ENCODE measurements at regions not wholly inside any gene's neighbourhood (a gene's known extent, or its start where the extent isn't known, plus 50 kb on each side); places are given as distances from the start of the nearest gene placed in this dataset.
A peak's percentile ranks its signal among the peaks of the same experiment; 100 is the strongest.

GRCh38 chr4:116386856-116387255 lies 698.5 kb downstream of the TRAM1L1 start:
- Histone ChIP-seq H3K36me3 (ENCODE audit: control insufficient read depth, insufficient read depth, low read length) (no peaks in the 10 kb centered on the region), H3K4me1 (ENCODE audit: control insufficient read depth, insufficient read depth, low read length, poor library complexity, severe bottlenecking) (no peaks in the 10 kb centered on the region), H3K4me3 (ENCODE audit: insufficient read depth, low read depth, low read length, poor library complexity, severe bottlenecking) (no peak overlapping the region), H3K27me3 (replicated peaks; ENCODE audit: control insufficient read depth, insufficient read depth, low read length, poor library complexity, severe bottlenecking) (no peaks in the 10 kb centered on the region), H3K9me3 (ENCODE audit: control insufficient read depth, low read length) (no peaks in the 10 kb centered on the region), H3K27ac (ENCODE audit: insufficient read depth, low read length, poor library complexity, severe bottlenecking) (no peak overlapping the region)
- DNase-seq, result no peak

GRCh38 chr4:116385583-116385982 lies 699.8 kb downstream of the TRAM1L1 start:
- Histone ChIP-seq H3K27ac (ENCODE audit: insufficient read depth, low read length, poor library complexity, severe bottlenecking) (no peak overlapping the region), H3K36me3 (ENCODE audit: control insufficient read depth, insufficient read depth, low read length) (no peaks in the 10 kb centered on the region), H3K4me1 (ENCODE audit: control insufficient read depth, insufficient read depth, low read length, poor library complexity, severe bottlenecking) (no peaks in the 10 kb centered on the region), H3K27me3 (replicated peaks; ENCODE audit: control insufficient read depth, insufficient read depth, low read length, poor library complexity, severe bottlenecking) (no peaks in the 10 kb centered on the region), H3K4me3 (ENCODE audit: insufficient read depth, low read depth, low read length, poor library complexity, severe bottlenecking) (no peak overlapping the region), H3K9me3 (ENCODE audit: control insufficient read depth, low read length) (no peaks in the 10 kb centered on the region)
- DNase-seq, result no peak

DNA sequence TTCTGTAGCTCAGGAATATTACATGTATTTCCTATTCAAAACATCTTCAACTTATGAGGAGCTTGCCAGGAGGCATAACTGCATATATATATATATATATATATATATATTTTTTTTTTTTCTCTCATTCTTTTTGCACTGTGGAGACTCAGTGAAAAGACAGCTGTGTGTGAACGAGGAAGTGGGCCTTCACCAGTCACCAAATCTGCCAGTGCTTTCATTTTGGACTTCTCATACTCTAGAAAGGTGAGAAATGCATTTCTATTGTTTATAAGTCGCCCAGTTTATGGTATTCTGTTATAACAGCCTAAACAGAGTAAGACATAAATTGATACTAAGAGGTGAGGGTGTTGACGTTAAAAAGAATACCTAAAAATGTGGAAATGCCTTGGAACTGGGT lies 710.6 kb downstream of the TRAM1L1 start:
- H3K9me3 ChIP-seq (ENCODE audit: control insufficient read depth, low read length), result no peaks in the 10 kb centered on the region
- no peak overlapping the region for H3K27ac ChIP-seq (ENCODE audit: insufficient read depth, low read length, poor library complexity, severe bottlenecking)
- no peaks in the 10 kb centered on the region for H3K36me3 ChIP-seq (ENCODE audit: control insufficient read depth, insufficient read depth, low read length)
- no peak overlapping the region for H3K4me3 ChIP-seq (ENCODE audit: insufficient read depth, low read depth, low read length, poor library complexity, severe bottlenecking)
- H3K4me1 ChIP-seq (ENCODE audit: control insufficient read depth, insufficient read depth, low read length, poor library complexity, severe bottlenecking), result no peaks in the 10 kb centered on the region
- no peak for DNase-seq
- no peaks in the 10 kb centered on the region for H3K27me3 ChIP-seq (replicated peaks; ENCODE audit: control insufficient read depth, insufficient read depth, low read length, poor library complexity, severe bottlenecking)

DNA sequence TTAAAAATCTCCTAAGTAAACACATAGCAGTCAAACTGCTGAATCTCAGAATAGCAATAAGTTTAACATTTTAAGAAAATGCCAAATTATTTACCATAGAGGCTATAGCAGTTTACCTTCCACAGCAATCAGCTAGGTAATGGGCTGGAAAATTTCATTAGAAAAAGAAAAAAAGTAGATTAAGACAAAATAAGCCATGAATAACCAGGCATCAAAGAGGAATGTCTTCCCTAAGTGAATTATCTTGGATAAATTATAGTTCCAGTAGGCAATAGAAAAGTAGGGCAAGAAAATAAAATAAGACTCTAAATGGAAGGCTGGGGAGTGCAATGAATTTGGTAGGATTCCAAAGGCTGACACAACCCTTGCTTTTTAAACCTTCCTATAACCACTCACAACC lies 722.8 kb downstream of the TRAM1L1 start:
- H3K27ac ChIP-seq (ENCODE audit: insufficient read depth, low read length, poor library complexity, severe bottlenecking), result no peak overlapping the region
- no peaks in the 10 kb centered on the region for H3K4me1 ChIP-seq (ENCODE audit: control insufficient read depth, insufficient read depth, low read length, poor library complexity, severe bottlenecking)
- H3K4me3 ChIP-seq (ENCODE audit: insufficient read depth, low read depth, low read length, poor library complexity, severe bottlenecking), result no peak overlapping the region
- H3K27me3 ChIP-seq (replicated peaks; ENCODE audit: control insufficient read depth, insufficient read depth, low read length, poor library complexity, severe bottlenecking), result no peaks in the 10 kb centered on the region
- no peaks in the 10 kb centered on the region for H3K9me3 ChIP-seq (ENCODE audit: control insufficient read depth, low read length)
- H3K36me3 ChIP-seq (ENCODE audit: control insufficient read depth, insufficient read depth, low read length), result no peaks in the 10 kb centered on the region
- DNase-seq, result no peak

DNA sequence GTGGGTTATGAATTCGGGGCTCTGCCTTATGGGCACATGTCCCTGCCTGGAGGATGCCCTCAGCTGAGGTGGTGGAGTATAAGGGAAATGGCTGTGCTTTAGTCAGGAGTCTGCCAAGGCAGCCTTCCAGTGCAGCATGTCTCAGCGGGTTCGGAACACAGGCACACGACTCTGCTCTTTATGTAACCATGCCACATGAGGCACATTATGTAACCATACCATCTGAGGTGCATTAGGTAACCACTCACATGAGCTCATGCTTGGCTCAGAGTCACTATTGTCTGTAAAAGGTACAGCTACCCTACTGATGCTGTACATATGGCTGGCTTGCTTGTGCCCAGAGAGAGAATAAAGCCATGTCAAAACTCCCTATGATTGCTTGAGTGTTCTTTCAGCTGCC lies 723.6 kb downstream of the TRAM1L1 start:
- DNase-seq, result no peak
- no peaks in the 10 kb centered on the region for H3K27me3 ChIP-seq (replicated peaks; ENCODE audit: control insufficient read depth, insufficient read depth, low read length, poor library complexity, severe bottlenecking)
- no peak overlapping the region for H3K4me3 ChIP-seq (ENCODE audit: insufficient read depth, low read depth, low read length, poor library complexity, severe bottlenecking)
- no peaks in the 10 kb centered on the region for H3K9me3 ChIP-seq (ENCODE audit: control insufficient read depth, low read length)
- no peaks in the 10 kb centered on the region for H3K4me1 ChIP-seq (ENCODE audit: control insufficient read depth, insufficient read depth, low read length, poor library complexity, severe bottlenecking)
- no peak overlapping the region for H3K27ac ChIP-seq (ENCODE audit: insufficient read depth, low read length, poor library complexity, severe bottlenecking)
- H3K36me3 ChIP-seq (ENCODE audit: control insufficient read depth, insufficient read depth, low read length), result no peaks in the 10 kb centered on the region

GRCh38 chr4:116358633-116359222 lies 726.6 kb downstream of the TRAM1L1 start:
- H3K36me3 ChIP-seq (ENCODE audit: control insufficient read depth, insufficient read depth, low read length), result no peaks in the 10 kb centered on the region
- no peak for DNase-seq
- H3K4me1 ChIP-seq (ENCODE audit: control insufficient read depth, insufficient read depth, low read length, poor library complexity, severe bottlenecking), result no peaks in the 10 kb centered on the region
- H3K27ac ChIP-seq (ENCODE audit: insufficient read depth, low read length, poor library complexity, severe bottlenecking), result no peak overlapping the region
- H3K27me3 ChIP-seq (replicated peaks; ENCODE audit: control insufficient read depth, insufficient read depth, low read length, poor library complexity, severe bottlenecking), result no peaks in the 10 kb centered on the region
- no peaks in the 10 kb centered on the region for H3K9me3 ChIP-seq (ENCODE audit: control insufficient read depth, low read length)
- H3K4me3 ChIP-seq (ENCODE audit: insufficient read depth, low read depth, low read length, poor library complexity, severe bottlenecking), result no peak overlapping the region

- H3K27me3 ChIP-seq (replicated peaks; ENCODE audit: control insufficient read depth, insufficient read depth, low read length, poor library complexity, severe bottlenecking), result no peaks in the 10 kb centered on the region
- H3K27ac ChIP-seq (ENCODE audit: insufficient read depth, low read length, poor library complexity, severe bottlenecking), result no peak overlapping the region
- H3K4me1 ChIP-seq (ENCODE audit: control insufficient read depth, insufficient read depth, low read length, poor library complexity, severe bottlenecking), result no peaks in the 10 kb centered on the region
- no peaks in the 10 kb centered on the region for H3K9me3 ChIP-seq (ENCODE audit: control insufficient read depth, low read length)
- no peak overlapping the region for H3K4me3 ChIP-seq (ENCODE audit: insufficient read depth, low read depth, low read length, poor library complexity, severe bottlenecking)
- peak in 1 of 3 donors; percentile 14 for DNase-seq
- H3K36me3 ChIP-seq (ENCODE audit: control insufficient read depth, insufficient read depth, low read length), result no peaks in the 10 kb centered on the region
These were observed 727.6 kb downstream of the TRAM1L1 start for GRCh38 chr4:116357758-116358157.

DNA sequence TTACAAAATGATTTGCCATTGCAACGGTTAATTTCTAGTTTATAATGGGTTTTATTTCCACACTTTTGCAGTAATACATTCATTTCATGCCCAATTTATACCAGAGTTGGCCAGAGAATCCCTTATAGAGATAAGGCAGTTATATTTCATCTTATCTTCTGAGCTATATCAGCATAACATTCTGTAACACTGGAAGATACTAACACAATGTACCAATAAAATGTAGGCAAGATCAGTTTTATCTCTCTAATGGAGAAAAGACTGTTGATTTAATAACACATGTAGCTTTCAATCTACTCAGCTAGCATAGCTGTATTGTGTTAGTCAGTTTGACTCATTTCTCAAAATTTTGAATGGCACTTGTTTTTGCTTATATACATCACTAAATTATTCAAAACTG lies 738.6 kb downstream of the TRAM1L1 start:
- no peak for DNase-seq
- Histone ChIP-seq H3K9me3 (ENCODE audit: control insufficient read depth, low read length) (no peaks in the 10 kb centered on the region), H3K27ac (ENCODE audit: insufficient read depth, low read length, poor library complexity, severe bottlenecking) (no peak overlapping the region), H3K4me3 (ENCODE audit: insufficient read depth, low read depth, low read length, poor library complexity, severe bottlenecking) (no peak overlapping the region), H3K36me3 (ENCODE audit: control insufficient read depth, insufficient read depth, low read length) (no peaks in the 10 kb centered on the region), H3K4me1 (ENCODE audit: control insufficient read depth, insufficient read depth, low read length, poor library complexity, severe bottlenecking) (no peaks in the 10 kb centered on the region), H3K27me3 (replicated peaks; ENCODE audit: control insufficient read depth, insufficient read depth, low read length, poor library complexity, severe bottlenecking) (no peaks in the 10 kb centered on the region)

DNA sequence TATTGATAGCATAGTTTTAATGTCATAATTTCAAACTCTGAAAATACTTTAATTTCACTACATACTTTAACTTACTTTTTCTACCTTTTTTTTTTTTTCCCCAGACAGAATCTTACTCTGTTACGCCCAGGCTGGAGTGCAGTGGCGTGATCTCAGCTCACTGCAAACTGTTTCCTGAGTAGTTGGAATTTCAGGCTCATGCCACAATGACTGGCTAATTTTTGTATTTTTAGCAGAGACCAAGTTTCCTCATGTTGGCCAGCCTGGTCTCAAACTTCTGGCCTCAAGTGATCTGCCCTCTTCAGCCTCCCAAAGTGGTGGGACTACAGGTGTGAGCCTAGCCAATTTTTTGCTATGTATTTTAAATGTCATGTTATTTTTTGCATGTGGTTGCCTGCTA lies 741.6 kb downstream of the TRAM1L1 start:
- Histone ChIP-seq H3K4me3 (ENCODE audit: insufficient read depth, low read depth, low read length, poor library complexity, severe bottlenecking) (no peak overlapping the region), H3K4me1 (ENCODE audit: control insufficient read depth, insufficient read depth, low read length, poor library complexity, severe bottlenecking) (no peaks in the 10 kb centered on the region), H3K27me3 (replicated peaks; ENCODE audit: control insufficient read depth, insufficient read depth, low read length, poor library complexity, severe bottlenecking) (no peaks in the 10 kb centered on the region), H3K27ac (ENCODE audit: insufficient read depth, low read length, poor library complexity, severe bottlenecking) (no peak overlapping the region), H3K9me3 (ENCODE audit: control insufficient read depth, low read length) (no peaks in the 10 kb centered on the region), H3K36me3 (ENCODE audit: control insufficient read depth, insufficient read depth, low read length) (no peaks in the 10 kb centered on the region)
- no peak for DNase-seq

DNA sequence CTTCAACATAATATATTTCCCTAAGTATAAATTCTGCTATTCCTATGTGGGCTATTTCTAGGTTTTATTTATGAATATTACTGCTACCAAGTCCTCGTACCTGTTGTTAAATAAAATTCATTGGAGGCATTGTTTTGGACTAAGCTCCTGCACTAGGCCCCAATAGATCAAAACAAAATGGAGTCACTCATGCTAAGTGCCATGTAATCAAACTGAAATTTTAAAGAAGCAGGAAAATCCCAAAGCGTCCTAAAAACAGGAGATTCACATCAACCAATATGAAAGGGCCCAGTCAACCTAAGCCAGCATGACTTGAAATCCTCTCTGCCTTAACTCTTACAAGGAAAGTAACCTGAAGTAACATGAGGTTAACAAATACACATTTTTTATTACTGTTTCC lies 743.2 kb downstream of the TRAM1L1 start:
- no peaks in the 10 kb centered on the region for H3K9me3 ChIP-seq (ENCODE audit: control insufficient read depth, low read length)
- H3K4me3 ChIP-seq (ENCODE audit: insufficient read depth, low read depth, low read length, poor library complexity, severe bottlenecking), result no peak overlapping the region
- no peaks in the 10 kb centered on the region for H3K36me3 ChIP-seq (ENCODE audit: control insufficient read depth, insufficient read depth, low read length)
- no peaks in the 10 kb centered on the region for H3K4me1 ChIP-seq (ENCODE audit: control insufficient read depth, insufficient read depth, low read length, poor library complexity, severe bottlenecking)
- no peak for DNase-seq
- no peak overlapping the region for H3K27ac ChIP-seq (ENCODE audit: insufficient read depth, low read length, poor library complexity, severe bottlenecking)
- no peaks in the 10 kb centered on the region for H3K27me3 ChIP-seq (replicated peaks; ENCODE audit: control insufficient read depth, insufficient read depth, low read length, poor library complexity, severe bottlenecking)

DNA sequence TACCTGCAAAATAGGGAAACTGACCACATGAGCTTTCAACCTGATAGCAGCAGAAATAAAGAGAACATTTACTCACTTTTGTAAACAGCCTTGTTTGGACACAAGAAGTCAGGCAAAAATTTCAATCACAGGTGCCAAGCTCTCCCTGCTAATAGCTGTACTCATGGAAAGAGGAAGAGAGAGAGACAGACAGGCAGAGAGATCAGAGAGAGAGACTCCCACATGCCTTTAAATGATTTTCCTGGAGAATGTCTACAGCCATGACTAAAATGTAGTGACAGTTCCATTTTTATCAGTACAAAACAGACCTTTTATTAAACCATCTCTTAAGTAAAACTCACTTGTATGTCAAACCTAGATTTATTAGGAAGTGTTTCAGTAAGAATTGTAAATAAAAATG lies 752.9 kb downstream of the TRAM1L1 start:
- no peak overlapping the region for H3K27ac ChIP-seq (ENCODE audit: insufficient read depth, low read length, poor library complexity, severe bottlenecking)
- no peaks in the 10 kb centered on the region for H3K36me3 ChIP-seq (ENCODE audit: control insufficient read depth, insufficient read depth, low read length)
- no peaks in the 10 kb centered on the region for H3K9me3 ChIP-seq (ENCODE audit: control insufficient read depth, low read length)
- H3K4me1 ChIP-seq (ENCODE audit: control insufficient read depth, insufficient read depth, low read length, poor library complexity, severe bottlenecking), result no peaks in the 10 kb centered on the region
- DNase-seq, result no peak
- no peak overlapping the region for H3K4me3 ChIP-seq (ENCODE audit: insufficient read depth, low read depth, low read length, poor library complexity, severe bottlenecking)
- no peaks in the 10 kb centered on the region for H3K27me3 ChIP-seq (replicated peaks; ENCODE audit: control insufficient read depth, insufficient read depth, low read length, poor library complexity, severe bottlenecking)
